ENCODE measurements at regions not wholly inside any gene's neighbourhood (a gene's known extent, or its start where the extent isn't known, plus 50 kb on each side); places are given as distances from the start of the nearest gene placed in this dataset.
"Not testable (repeated sequence)": the region's sequence is repeated elsewhere in the genome, so short reads cannot be mapped to it uniquely, and the experiment has no call there.

DNA sequence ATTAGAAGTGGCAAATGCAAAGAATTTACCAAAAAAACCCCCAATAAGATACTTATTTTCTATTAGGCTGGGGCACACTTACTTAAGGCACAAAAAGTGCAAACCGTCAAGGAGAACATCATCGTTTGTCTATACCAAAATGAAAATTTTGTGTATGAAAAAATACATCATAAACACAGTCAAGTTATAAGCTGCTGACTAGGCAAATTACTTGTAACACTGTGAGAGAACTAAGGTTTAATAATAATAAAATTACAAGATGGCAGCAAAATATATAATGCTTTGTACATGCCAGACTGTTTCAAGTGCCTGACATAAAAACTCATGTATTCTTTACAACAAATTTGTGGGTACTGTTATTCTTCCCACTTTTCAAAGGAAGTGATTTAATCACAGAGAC lies 297.2 kb upstream of the CRBN start:
- no peak overlapping the region for H3K27ac Mint-ChIP-seq
- no peak overlapping the region for H3K4me3 Mint-ChIP-seq
- H3K9me3 Mint-ChIP-seq: no peaks in the 10 kb centered on the region
- no peaks in the 10 kb centered on the region for H3K4me1 Mint-ChIP-seq (ENCODE audit: low read depth)
- H3K36me3 Mint-ChIP-seq (ENCODE audit: low read depth): no peaks in the 10 kb centered on the region
- DNase-seq (ENCODE audit: low spot score): no peak
- no peaks in the 10 kb centered on the region for H3K27me3 Mint-ChIP-seq (ENCODE audit: low read depth)

- no peak overlapping the region for H3K4me3 Mint-ChIP-seq
- no peaks in the 10 kb centered on the region for H3K9me3 Mint-ChIP-seq
- DNase-seq (ENCODE audit: low spot score): no peak
- H3K4me1 Mint-ChIP-seq (ENCODE audit: low read depth): no peaks in the 10 kb centered on the region
- no peaks in the 10 kb centered on the region for H3K27me3 Mint-ChIP-seq (ENCODE audit: low read depth)
- H3K36me3 Mint-ChIP-seq (ENCODE audit: low read depth): no peaks in the 10 kb centered on the region
- H3K27ac Mint-ChIP-seq: no peak overlapping the region
Observed at GRCh38 chr3:3468596-3468995, 289.1 kb upstream of the CRBN start.

DNA sequence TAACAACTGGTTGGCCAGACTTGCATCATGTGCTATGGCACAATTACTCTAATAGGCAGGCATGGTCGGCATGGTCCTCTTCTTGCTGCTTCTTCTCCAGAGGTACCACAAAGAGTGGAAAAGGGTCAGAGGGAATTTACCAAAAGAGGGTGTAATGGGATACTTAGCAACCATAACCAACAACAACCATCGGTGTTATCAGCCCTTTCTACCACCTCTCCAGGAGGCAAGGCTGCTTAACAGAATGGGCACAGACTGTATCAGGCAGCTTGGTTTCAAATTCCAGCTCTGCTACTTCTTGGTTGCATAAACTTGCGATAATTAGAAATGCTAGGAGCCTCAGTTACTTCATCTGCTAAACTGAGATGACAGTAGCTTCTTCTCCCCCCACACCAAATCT lies 284.6 kb upstream of the CRBN start:
- Mint-ChIP-seq H3K36me3 (ENCODE audit: low read depth) (no peaks in the 10 kb centered on the region), H3K27me3 (ENCODE audit: low read depth) (no peaks in the 10 kb centered on the region), H3K27ac (no peak overlapping the region)

DNA sequence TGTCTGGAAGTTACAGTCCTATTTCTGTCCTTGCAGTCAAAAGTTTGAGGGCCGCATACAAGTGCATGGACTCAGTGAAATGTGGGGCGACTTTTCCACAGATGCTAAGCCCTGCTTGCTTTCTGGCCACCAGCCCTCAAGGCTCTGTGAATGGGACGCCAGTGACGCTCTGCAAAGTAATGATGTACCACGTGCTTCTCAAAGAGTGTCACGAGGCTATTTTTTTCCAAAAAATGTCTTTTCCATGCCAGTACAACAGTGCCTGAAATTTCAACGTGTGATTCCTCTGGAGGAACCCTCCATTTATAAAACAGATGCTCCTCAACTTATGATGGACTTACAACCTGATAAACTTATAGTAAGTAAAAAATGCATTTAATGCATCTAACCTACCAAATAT lies 281.8 kb upstream of the CRBN start:
- H3K27ac Mint-ChIP-seq: no peak overlapping the region
- no peaks in the 10 kb centered on the region for H3K36me3 Mint-ChIP-seq (ENCODE audit: low read depth)
- DNase-seq (ENCODE audit: low spot score): no peak
- no peaks in the 10 kb centered on the region for H3K9me3 Mint-ChIP-seq
- no peaks in the 10 kb centered on the region for H3K4me1 Mint-ChIP-seq (ENCODE audit: low read depth)
- H3K4me3 Mint-ChIP-seq: no peak overlapping the region
- no peaks in the 10 kb centered on the region for H3K27me3 Mint-ChIP-seq (ENCODE audit: low read depth)

More for the DNA sequence above, 284.6 kb upstream of the CRBN start:
- no peak overlapping the region for H3K4me3 Mint-ChIP-seq
- DNase-seq (ENCODE audit: low spot score): no peak
- no peaks in the 10 kb centered on the region for H3K9me3 Mint-ChIP-seq
- no peaks in the 10 kb centered on the region for H3K4me1 Mint-ChIP-seq (ENCODE audit: low read depth)

DNA sequence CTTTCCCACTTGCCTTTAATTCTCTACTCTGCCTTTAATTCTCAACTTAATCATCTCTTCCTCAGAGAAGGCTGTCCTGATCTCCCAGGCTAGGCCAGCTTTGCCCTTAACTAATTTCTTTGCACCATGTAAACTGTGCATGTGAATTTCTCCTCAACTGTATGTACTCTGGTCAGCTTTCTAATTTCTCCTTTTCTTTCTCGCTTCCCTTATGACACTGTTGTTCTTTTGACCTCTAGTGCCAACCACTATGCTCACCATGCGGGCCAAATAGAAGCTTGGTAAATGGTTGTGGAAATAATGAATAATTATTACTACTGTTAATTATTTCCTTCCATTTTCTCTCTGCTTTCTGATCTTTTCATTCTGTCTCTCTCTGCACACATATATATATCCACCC lies 269.0 kb upstream of the CRBN start:
- Mint-ChIP-seq H3K4me3 (no peak overlapping the region), H3K4me1 (ENCODE audit: low read depth) (no peaks in the 10 kb centered on the region), H3K9me3 (no peaks in the 10 kb centered on the region), H3K27ac (no peak overlapping the region), H3K36me3 (ENCODE audit: low read depth) (no peaks in the 10 kb centered on the region), H3K27me3 (ENCODE audit: low read depth) (no peaks in the 10 kb centered on the region)
- no peak for DNase-seq (ENCODE audit: low spot score)

- no peaks in the 10 kb centered on the region for H3K27me3 Mint-ChIP-seq (ENCODE audit: low read depth)
- DNase-seq (ENCODE audit: low spot score): no peak
- no peak overlapping the region for H3K4me3 Mint-ChIP-seq
- H3K36me3 Mint-ChIP-seq (ENCODE audit: low read depth): no peaks in the 10 kb centered on the region
- no peaks in the 10 kb centered on the region for H3K9me3 Mint-ChIP-seq
- no peak overlapping the region for H3K27ac Mint-ChIP-seq
- no peaks in the 10 kb centered on the region for H3K4me1 Mint-ChIP-seq (ENCODE audit: low read depth)
Observed at GRCh38 chr3:3447641-3448040, 268.1 kb upstream of the CRBN start.

GRCh38 chr3:3446251-3446650 lies 266.8 kb upstream of the CRBN start:
- H3K27ac Mint-ChIP-seq: no peak overlapping the region
- H3K4me3 Mint-ChIP-seq: no peak overlapping the region
- no peaks in the 10 kb centered on the region for H3K27me3 Mint-ChIP-seq (ENCODE audit: low read depth)
- DNase-seq (ENCODE audit: low spot score): no peak
- no peaks in the 10 kb centered on the region for H3K9me3 Mint-ChIP-seq
- H3K4me1 Mint-ChIP-seq (ENCODE audit: low read depth): no peaks in the 10 kb centered on the region
- H3K36me3 Mint-ChIP-seq (ENCODE audit: low read depth): no peaks in the 10 kb centered on the region

- Mint-ChIP-seq H3K4me3 (no peak overlapping the region), H3K9me3 (no peaks in the 10 kb centered on the region), H3K36me3 (ENCODE audit: low read depth) (no peaks in the 10 kb centered on the region), H3K27me3 (ENCODE audit: low read depth) (no peaks in the 10 kb centered on the region), H3K27ac (no peak overlapping the region), H3K4me1 (ENCODE audit: low read depth) (no peaks in the 10 kb centered on the region)
- DNase-seq (ENCODE audit: low spot score): no peak
Observed at GRCh38 chr3:3443482-3443881, 264.0 kb upstream of the CRBN start.

- Mint-ChIP-seq H3K27me3 (ENCODE audit: low read depth) (no peaks in the 10 kb centered on the region), H3K4me1 (ENCODE audit: low read depth) (no peaks in the 10 kb centered on the region), H3K4me3 (no peak overlapping the region), H3K9me3 (no peaks in the 10 kb centered on the region), H3K36me3 (ENCODE audit: low read depth) (no peaks in the 10 kb centered on the region), H3K27ac (no peak overlapping the region)
- DNase-seq (ENCODE audit: low spot score): no peak
Observed at GRCh38 chr3:3433711-3434110, 254.2 kb upstream of the CRBN start.

GRCh38 chr3:3429841-3430240 lies 250.3 kb upstream of the CRBN start:
- no peaks in the 10 kb centered on the region for H3K36me3 Mint-ChIP-seq (ENCODE audit: low read depth)
- H3K27me3 Mint-ChIP-seq (ENCODE audit: low read depth): no peaks in the 10 kb centered on the region
- DNase-seq (ENCODE audit: low spot score): no peak
- H3K4me1 Mint-ChIP-seq (ENCODE audit: low read depth): no peaks in the 10 kb centered on the region
- no peak overlapping the region for H3K4me3 Mint-ChIP-seq
- H3K9me3 Mint-ChIP-seq: no peaks in the 10 kb centered on the region
- no peak overlapping the region for H3K27ac Mint-ChIP-seq

DNA sequence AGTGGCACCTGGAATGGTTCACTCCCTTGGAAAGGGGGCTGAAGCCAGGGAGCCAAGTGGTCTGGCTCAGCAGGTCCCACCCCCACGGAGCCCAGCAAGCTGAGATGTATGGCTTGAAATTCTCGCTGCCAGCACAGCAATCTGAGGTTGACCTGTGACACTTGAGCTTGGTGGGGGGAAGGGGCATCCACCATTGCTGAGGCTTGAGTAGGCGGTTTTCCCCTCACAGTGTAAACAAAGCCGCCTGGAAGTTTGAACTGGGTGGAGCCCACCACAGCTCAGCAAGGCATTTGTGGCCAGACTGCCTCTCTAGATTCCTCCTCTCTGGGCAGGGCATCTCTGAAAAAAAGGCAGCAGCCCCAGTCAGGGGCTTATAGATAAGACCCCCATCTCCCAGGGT lies 228.2 kb upstream of the CRBN start:
- not testable (repeated sequence) for H3K27ac Mint-ChIP-seq, H3K9me3 Mint-ChIP-seq

DNA sequence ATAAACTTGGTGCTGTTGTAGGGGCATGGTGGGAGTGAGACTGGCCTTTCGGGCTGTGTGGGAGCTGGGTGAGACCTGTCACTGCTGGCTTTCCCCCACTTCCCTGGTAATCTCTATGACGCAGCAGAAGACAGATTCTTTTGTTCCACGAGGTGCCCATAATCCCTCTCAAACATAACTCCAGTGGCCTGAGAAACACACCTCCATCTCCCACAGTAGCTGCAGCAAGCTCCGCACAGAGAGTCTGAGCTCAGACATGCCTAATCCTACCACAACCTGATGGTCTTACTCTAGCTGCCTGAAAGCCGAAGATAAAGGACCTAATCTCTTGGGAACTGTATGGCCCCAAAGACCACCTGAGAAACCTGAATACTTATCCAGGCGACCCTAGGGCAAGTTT lies 225.6 kb upstream of the CRBN start:
- H3K27me3 Mint-ChIP-seq (ENCODE audit: low read depth): no peaks in the 10 kb centered on the region
- no peaks in the 10 kb centered on the region for H3K36me3 Mint-ChIP-seq (ENCODE audit: low read depth)
- H3K4me1 Mint-ChIP-seq (ENCODE audit: low read depth): no peaks in the 10 kb centered on the region
- H3K27ac Mint-ChIP-seq: no peak overlapping the region
- no peak overlapping the region for H3K4me3 Mint-ChIP-seq
- peaks cover 5% of the 10 kb centered on the region for H3K9me3 Mint-ChIP-seq
- DNase-seq (ENCODE audit: low spot score): no peak

More for the DNA sequence above, 228.2 kb upstream of the CRBN start:
- H3K27me3 Mint-ChIP-seq (ENCODE audit: low read depth); H3K4me1 Mint-ChIP-seq (ENCODE audit: low read depth); H3K36me3 Mint-ChIP-seq (ENCODE audit: low read depth); DNase-seq (ENCODE audit: low spot score); H3K4me3 Mint-ChIP-seq: not testable (repeated sequence)

DNA sequence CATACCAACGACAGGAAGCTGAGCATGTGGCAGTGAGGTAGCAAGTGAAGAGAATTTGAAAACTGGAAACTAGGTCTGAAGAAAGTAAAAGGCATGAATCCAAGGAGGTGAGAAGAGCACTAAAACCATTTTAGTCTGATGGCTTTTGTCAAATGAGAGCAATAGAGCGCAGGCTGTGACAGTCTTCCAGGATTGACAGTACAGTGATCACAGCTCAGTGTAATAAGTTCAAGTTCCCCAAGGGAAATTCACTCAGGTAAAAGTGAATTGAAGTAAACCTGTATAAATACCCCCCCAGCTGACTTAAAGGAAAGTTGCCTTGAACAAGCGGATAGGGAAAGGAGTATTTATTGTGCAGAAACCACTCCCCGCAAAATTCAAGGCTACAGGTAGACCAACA lies 224.2 kb upstream of the CRBN start:
- Mint-ChIP-seq H3K4me1 (ENCODE audit: low read depth) (no peaks in the 10 kb centered on the region), H3K9me3 (peaks cover 6% of the 10 kb centered on the region), H3K27ac (no peak overlapping the region), H3K27me3 (ENCODE audit: low read depth) (no peaks in the 10 kb centered on the region), H3K4me3 (no peak overlapping the region), H3K36me3 (ENCODE audit: low read depth) (no peaks in the 10 kb centered on the region)
- DNase-seq (ENCODE audit: low spot score): no peak

- Mint-ChIP-seq H3K9me3 (no peaks in the 10 kb centered on the region), H3K27me3 (ENCODE audit: low read depth) (no peaks in the 10 kb centered on the region), H3K4me1 (ENCODE audit: low read depth) (no peaks in the 10 kb centered on the region), H3K36me3 (ENCODE audit: low read depth) (no peaks in the 10 kb centered on the region), H3K4me3 (no peak overlapping the region), H3K27ac (no peak overlapping the region)
- no peak for DNase-seq (ENCODE audit: low spot score)
Observed at GRCh38 chr3:3392946-3393345, 213.5 kb upstream of the CRBN start.

DNA sequence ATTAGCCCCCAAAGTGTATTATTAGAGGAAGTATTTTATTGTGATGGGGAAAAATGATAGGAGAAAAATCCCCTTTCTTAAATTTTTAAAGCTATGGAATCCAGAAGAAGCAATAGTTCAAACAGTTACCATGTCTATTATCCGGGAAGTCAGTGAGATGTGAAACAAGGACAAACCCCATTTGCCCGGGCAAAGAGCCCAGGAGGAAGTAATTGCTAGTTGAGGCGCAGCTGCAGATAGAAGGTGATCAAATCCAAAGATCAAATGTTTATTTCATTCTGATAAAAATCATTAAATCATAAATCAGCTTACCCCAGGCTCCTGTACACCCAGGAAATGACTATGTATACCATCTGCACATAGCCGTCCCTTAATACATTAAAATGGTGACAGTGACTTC lies 204.0 kb upstream of the CRBN start:
- DNase-seq (ENCODE audit: low spot score): no peak
- Mint-ChIP-seq H3K36me3 (ENCODE audit: low read depth) (no peaks in the 10 kb centered on the region), H3K4me3 (no peak overlapping the region), H3K27me3 (ENCODE audit: low read depth) (no peaks in the 10 kb centered on the region), H3K4me1 (ENCODE audit: low read depth) (no peaks in the 10 kb centered on the region), H3K9me3 (no peaks in the 10 kb centered on the region), H3K27ac (no peak overlapping the region)
